Testis (tissue), 2 donors: ENCODE measurements at regions not wholly inside any gene's neighbourhood (a gene's known extent, or its start where the extent isn't known, plus 50 kb on each side); places are given as distances from the start of the nearest gene placed in this dataset.

Experiments
- POLR2A ChIP-seq: fragments of 450-650 bp; IDR thresholded peaks from one replicate; pipeline ENCODE4 v1.6.1; 2017; ENCODE audit warnings: antibody characterized with exemption, mild to moderate bottlenecking, moderate library complexity
- TF ChIP-seq, protein P1 (sequence below), 3 experiments: fragments of 450-650 bp in 2 of 3; fragments of 200-600 bp in 1 of 3; sonication (generic) in 1 of 3; IDR thresholded peaks; one replicate each; pipeline ENCODE4 v1.5.1; 2016 to 2019; ENCODE audit warnings: antibody characterized with exemption in 3 of 3, mild to moderate bottlenecking in 2 of 3, moderate library complexity in 1 of 3

DNA sequence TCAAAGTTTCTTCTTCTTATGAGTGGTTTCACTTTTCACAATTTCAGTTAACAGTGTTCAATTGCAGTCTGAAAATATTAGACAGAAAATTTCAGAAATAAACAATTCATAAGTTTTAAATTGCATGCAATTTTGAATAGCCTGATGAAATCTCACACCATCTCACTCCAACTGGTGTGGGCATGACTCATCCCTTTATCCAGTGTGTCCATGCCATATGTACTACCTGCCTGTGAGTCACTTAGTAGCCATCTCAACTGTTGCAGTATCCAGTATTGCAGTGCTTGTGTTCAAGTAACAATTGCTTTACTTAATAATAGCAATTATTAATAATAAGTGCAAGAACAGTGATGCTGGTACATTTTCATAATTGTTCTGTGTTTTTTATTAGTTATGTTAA, 1202.5 kb downstream of the DSC3 start:
- TF ChIP-seq, protein P1, sequence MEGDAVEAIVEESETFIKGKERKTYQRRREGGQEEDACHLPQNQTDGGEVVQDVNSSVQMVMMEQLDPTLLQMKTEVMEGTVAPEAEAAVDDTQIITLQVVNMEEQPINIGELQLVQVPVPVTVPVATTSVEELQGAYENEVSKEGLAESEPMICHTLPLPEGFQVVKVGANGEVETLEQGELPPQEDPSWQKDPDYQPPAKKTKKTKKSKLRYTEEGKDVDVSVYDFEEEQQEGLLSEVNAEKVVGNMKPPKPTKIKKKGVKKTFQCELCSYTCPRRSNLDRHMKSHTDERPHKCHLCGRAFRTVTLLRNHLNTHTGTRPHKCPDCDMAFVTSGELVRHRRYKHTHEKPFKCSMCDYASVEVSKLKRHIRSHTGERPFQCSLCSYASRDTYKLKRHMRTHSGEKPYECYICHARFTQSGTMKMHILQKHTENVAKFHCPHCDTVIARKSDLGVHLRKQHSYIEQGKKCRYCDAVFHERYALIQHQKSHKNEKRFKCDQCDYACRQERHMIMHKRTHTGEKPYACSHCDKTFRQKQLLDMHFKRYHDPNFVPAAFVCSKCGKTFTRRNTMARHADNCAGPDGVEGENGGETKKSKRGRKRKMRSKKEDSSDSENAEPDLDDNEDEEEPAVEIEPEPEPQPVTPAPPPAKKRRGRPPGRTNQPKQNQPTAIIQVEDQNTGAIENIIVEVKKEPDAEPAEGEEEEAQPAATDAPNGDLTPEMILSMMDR (IDR thresholded peaks at IDR 0.05), result no peak
- no peak for TF ChIP-seq POLR2A
